ENCODE measurements at regions not wholly inside any gene's neighbourhood (a gene's known extent, or its start where the extent isn't known, plus 50 kb on each side); places are given as distances from the start of the nearest gene placed in this dataset.

DNA sequence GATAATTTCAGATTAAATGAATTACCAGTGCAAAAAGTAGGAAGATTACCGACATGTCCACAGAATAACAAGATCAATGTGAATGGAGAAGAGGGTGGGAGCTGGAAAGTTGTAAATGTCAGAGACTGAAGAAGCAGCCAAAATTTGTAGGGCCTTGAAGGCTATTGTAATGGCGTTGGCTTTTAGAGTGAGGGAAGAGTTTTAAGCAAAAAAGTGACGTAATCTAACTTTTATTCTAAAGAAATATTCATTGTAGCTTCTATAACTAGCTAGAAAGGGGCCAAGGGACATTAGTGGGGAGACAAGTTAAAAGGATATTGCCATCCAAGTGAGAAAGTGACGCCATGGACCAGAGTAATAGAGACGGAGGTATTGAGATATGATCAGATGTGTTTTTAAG, 63.3 kb upstream of the PCDH7 start:
- dilution Hi-C loops (cut with MboI; ENCODE audit: extremely low pct_ligation_motif_present, low sequenced_read_pairs) = no loop called here

DNA sequence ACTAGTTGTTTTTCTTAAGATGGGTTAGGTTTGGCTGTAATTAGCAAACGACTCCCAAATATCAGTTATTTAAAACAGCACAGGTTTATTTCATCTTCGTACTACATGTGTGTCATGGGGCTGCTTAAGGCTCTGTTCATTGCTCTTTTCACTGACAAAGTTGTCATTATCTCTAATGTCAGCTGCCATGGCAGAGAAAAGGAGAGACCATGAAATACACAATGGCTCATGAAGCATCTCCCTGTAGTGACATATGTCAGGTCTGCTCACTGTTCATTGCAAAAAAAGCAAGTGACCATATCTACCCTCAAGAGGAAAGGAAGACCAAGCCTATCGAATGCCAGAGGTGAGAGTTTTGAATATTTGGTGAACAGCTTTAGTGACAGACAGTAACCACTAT, 52.2 kb upstream of the PCDH7 start:
- H3K27me3 ChIP-seq (ENCODE audit: control insufficient read depth, extremely low read depth, insufficient read depth, low read length) = no peaks in the 10 kb centered on the region
- H3K4me1 ChIP-seq (ENCODE audit: control insufficient read depth, extremely low read depth, insufficient read depth, low read length) = no peaks in the 10 kb centered on the region
- H3K9me3 ChIP-seq (ENCODE audit: control insufficient read depth, low read depth, low read length) = no peaks in the 10 kb centered on the region
- H4K20me1 ChIP-seq (ENCODE audit: control insufficient read depth, extremely low read depth, insufficient read depth, low read length) = no peaks in the 10 kb centered on the region
- no peak overlapping the region for H3K9ac ChIP-seq (ENCODE audit: control insufficient read depth, extremely low read depth, insufficient read depth, low read length)
- no peak for FAIRE-seq
- no peak overlapping the region for H3K27ac ChIP-seq (ENCODE audit: control insufficient read depth, insufficient read depth, low read length)
- no peak for TF ChIP-seq EZH2 (IDR thresholded peaks at IDR 0.05; ENCODE audit: low read length)
- TF ChIP-seq, protein P1, sequence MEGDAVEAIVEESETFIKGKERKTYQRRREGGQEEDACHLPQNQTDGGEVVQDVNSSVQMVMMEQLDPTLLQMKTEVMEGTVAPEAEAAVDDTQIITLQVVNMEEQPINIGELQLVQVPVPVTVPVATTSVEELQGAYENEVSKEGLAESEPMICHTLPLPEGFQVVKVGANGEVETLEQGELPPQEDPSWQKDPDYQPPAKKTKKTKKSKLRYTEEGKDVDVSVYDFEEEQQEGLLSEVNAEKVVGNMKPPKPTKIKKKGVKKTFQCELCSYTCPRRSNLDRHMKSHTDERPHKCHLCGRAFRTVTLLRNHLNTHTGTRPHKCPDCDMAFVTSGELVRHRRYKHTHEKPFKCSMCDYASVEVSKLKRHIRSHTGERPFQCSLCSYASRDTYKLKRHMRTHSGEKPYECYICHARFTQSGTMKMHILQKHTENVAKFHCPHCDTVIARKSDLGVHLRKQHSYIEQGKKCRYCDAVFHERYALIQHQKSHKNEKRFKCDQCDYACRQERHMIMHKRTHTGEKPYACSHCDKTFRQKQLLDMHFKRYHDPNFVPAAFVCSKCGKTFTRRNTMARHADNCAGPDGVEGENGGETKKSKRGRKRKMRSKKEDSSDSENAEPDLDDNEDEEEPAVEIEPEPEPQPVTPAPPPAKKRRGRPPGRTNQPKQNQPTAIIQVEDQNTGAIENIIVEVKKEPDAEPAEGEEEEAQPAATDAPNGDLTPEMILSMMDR (optimal IDR thresholded peaks at IDR 0.05 in 1 of 3, IDR thresholded peaks at IDR 0.05 in 1 of 3, conservative IDR thresholded peaks at IDR 0.05 in 1 of 3; ENCODE audit: extremely low read depth in 1 of 3, insufficient read depth in 2 of 3, low read length in 3 of 3) = no peak
- DNase-seq (ENCODE audit: low read depth, low spot score) = no peak
- no peak overlapping the region for H2AFZ ChIP-seq (ENCODE audit: control insufficient read depth, low read length)
- no peaks in the 10 kb centered on the region for H3K36me3 ChIP-seq (ENCODE audit: control insufficient read depth in 2 of 2, extremely low read depth in 1 of 2, insufficient read depth in 2 of 2, low read length in 2 of 2)
- H3K9me1 ChIP-seq (ENCODE audit: control insufficient read depth, extremely low read depth, insufficient read depth, low read length) = no peaks in the 10 kb centered on the region
- H3K4me2 ChIP-seq (ENCODE audit: control insufficient read depth, extremely low read depth, insufficient read depth, low read depth, low read length) = no peak overlapping the region
- dilution Hi-C loops (cut with MboI; ENCODE audit: extremely low pct_ligation_motif_present, low sequenced_read_pairs) = no loop called here
- H3K4me3 ChIP-seq (ENCODE audit: control insufficient read depth in 2 of 3, extremely low read depth in 1 of 3, insufficient read depth in 2 of 3, low read depth in 1 of 3, low read length in 3 of 3) = no peak overlapping the region
- no peaks in the 10 kb centered on the region for H3K79me2 ChIP-seq (ENCODE audit: control insufficient read depth, insufficient read depth, low read length)

More for the DNA sequence above, 63.3 kb upstream of the PCDH7 start:
- FAIRE-seq (no peak), DNase-seq (ENCODE audit: low read depth, low spot score) (no peak)
- no peaks in the 10 kb centered on the region for H3K27me3 ChIP-seq (ENCODE audit: control insufficient read depth, extremely low read depth, insufficient read depth, low read length)
- no peak overlapping the region for H3K4me2 ChIP-seq (ENCODE audit: control insufficient read depth, extremely low read depth, insufficient read depth, low read depth, low read length)
- H3K27ac ChIP-seq (ENCODE audit: control insufficient read depth, insufficient read depth, low read length) = no peak overlapping the region
- no peaks in the 10 kb centered on the region for H3K4me1 ChIP-seq (ENCODE audit: control insufficient read depth, extremely low read depth, insufficient read depth, low read length)
- H4K20me1 ChIP-seq (ENCODE audit: control insufficient read depth, extremely low read depth, insufficient read depth, low read length) = no peaks in the 10 kb centered on the region
- H3K9ac ChIP-seq (ENCODE audit: control insufficient read depth, extremely low read depth, insufficient read depth, low read length) = no peak overlapping the region
- TF ChIP-seq, protein P1 (optimal IDR thresholded peaks at IDR 0.05 in 1 of 3, IDR thresholded peaks at IDR 0.05 in 1 of 3, conservative IDR thresholded peaks at IDR 0.05 in 1 of 3; ENCODE audit: extremely low read depth in 1 of 3, insufficient read depth in 2 of 3, low read length in 3 of 3) = no peak
- TF ChIP-seq EZH2 (IDR thresholded peaks at IDR 0.05; ENCODE audit: low read length) = no peak
- no peak overlapping the region for H2AFZ ChIP-seq (ENCODE audit: control insufficient read depth, low read length)
- no peaks in the 10 kb centered on the region for H3K79me2 ChIP-seq (ENCODE audit: control insufficient read depth, insufficient read depth, low read length)
- no peaks in the 10 kb centered on the region for H3K9me1 ChIP-seq (ENCODE audit: control insufficient read depth, extremely low read depth, insufficient read depth, low read length)
- H3K36me3 ChIP-seq (ENCODE audit: control insufficient read depth in 2 of 2, extremely low read depth in 1 of 2, insufficient read depth in 2 of 2, low read length in 2 of 2) = no peaks in the 10 kb centered on the region
- no peaks in the 10 kb centered on the region for H3K9me3 ChIP-seq (ENCODE audit: control insufficient read depth, low read depth, low read length)
- no peak overlapping the region for H3K4me3 ChIP-seq (ENCODE audit: control insufficient read depth in 2 of 3, extremely low read depth in 1 of 3, insufficient read depth in 2 of 3, low read depth in 1 of 3, low read length in 3 of 3)

Measured in keratinocyte (primary cell).